ENCODE measurements at regions not wholly inside any gene's neighbourhood (a gene's known extent, or its start where the extent isn't known, plus 50 kb on each side); places are given as distances from the start of the nearest gene placed in this dataset.

GRCh38 chr1:238985312-238985711 lies 401.1 kb upstream of the CHRM3 start:
- Histone ChIP-seq H3K9ac (ENCODE audit: low read depth in 2 of 2, low read length in 2 of 2) (no peak overlapping the region), H3K4me3 (no peak overlapping the region), H3K27ac (no peak overlapping the region), H3K27me3 (no peaks in the 10 kb centered on the region), H3K36me3 (no peaks in the 10 kb centered on the region), H3K9me3 (no peaks in the 10 kb centered on the region), H3K4me1 (no peaks in the 10 kb centered on the region)
- intact Hi-C loops (cut with DNase I): no loop called here
- TF ChIP-seq CTCF (IDR thresholded peaks at IDR 0.05): no peak
- no peak for DNase-seq

- H3K4me1 ChIP-seq: no peaks in the 10 kb centered on the region
- TF ChIP-seq CTCF (IDR thresholded peaks at IDR 0.05): no peak
- intact Hi-C loops (cut with DNase I): no loop called here
- no peak overlapping the region for H3K9ac ChIP-seq (ENCODE audit: low read depth in 2 of 2, low read length in 2 of 2)
- no peaks in the 10 kb centered on the region for H3K9me3 ChIP-seq
- DNase-seq: no peak
- H3K36me3 ChIP-seq: no peaks in the 10 kb centered on the region
- no peak overlapping the region for H3K27ac ChIP-seq
- no peaks in the 10 kb centered on the region for H3K27me3 ChIP-seq
- no peak overlapping the region for H3K4me3 ChIP-seq
Measured at GRCh38 chr1:238982736-238983135, 403.6 kb upstream of the CHRM3 start.

- intact Hi-C loops (cut with DNase I): no loop called here
- TF ChIP-seq CTCF (IDR thresholded peaks at IDR 0.05): no peak
- H3K27me3 ChIP-seq: no peaks in the 10 kb centered on the region
Measured at GRCh38 chr1:238981317-238981933, 404.9 kb upstream of the CHRM3 start.

GRCh38 chr1:238980053-238980452 lies 406.3 kb upstream of the CHRM3 start:
- intact Hi-C loops (cut with DNase I): no loop called here
- H3K27me3 ChIP-seq: no peaks in the 10 kb centered on the region
- no peak overlapping the region for H3K9ac ChIP-seq (ENCODE audit: low read depth in 2 of 2, low read length in 2 of 2)
- TF ChIP-seq CTCF (IDR thresholded peaks at IDR 0.05): no peak
- H3K4me3 ChIP-seq: no peak overlapping the region
- H3K9me3 ChIP-seq: no peaks in the 10 kb centered on the region
- no peaks in the 10 kb centered on the region for H3K36me3 ChIP-seq
- H3K4me1 ChIP-seq: no peaks in the 10 kb centered on the region
- no peak for DNase-seq
- H3K27ac ChIP-seq: no peak overlapping the region

More at GRCh38 chr1:238981317-238981933, 404.9 kb upstream of the CHRM3 start:
- no peaks in the 10 kb centered on the region for H3K4me1 ChIP-seq
- no peaks in the 10 kb centered on the region for H3K9me3 ChIP-seq
- no peak for DNase-seq
- no peak overlapping the region for H3K27ac ChIP-seq
- H3K36me3 ChIP-seq: no peaks in the 10 kb centered on the region
- no peak overlapping the region for H3K9ac ChIP-seq (ENCODE audit: low read depth in 2 of 2, low read length in 2 of 2)
- no peak overlapping the region for H3K4me3 ChIP-seq

GRCh38 chr1:238964631-238965030 lies 421.7 kb upstream of the CHRM3 start:
- Histone ChIP-seq H3K36me3 (no peaks in the 10 kb centered on the region), H3K4me1 (no peaks in the 10 kb centered on the region), H3K27ac (no peak overlapping the region), H3K9ac (ENCODE audit: low read depth in 2 of 2, low read length in 2 of 2) (no peak overlapping the region), H3K9me3 (no peaks in the 10 kb centered on the region), H3K4me3 (no peak overlapping the region), H3K27me3 (no peaks in the 10 kb centered on the region)
- DNase-seq: no peak
- TF ChIP-seq CTCF (IDR thresholded peaks at IDR 0.05): no peak
- intact Hi-C loops (cut with DNase I): no loop called here

All from colonic mucosa (tissue), 4 donors.